HepG2 (cell line): ENCODE measurements at regions not wholly inside any gene's neighbourhood (a gene's known extent, or its start where the extent isn't known, plus 50 kb on each side); places are given as distances from the start of the nearest gene placed in this dataset.

Experiments
- ASH2L ChIP-seq: fragments of 300-600, 200-600 bp; sonication (generic); IDR thresholded peaks from 2 replicates; pipeline ENCODE4 v1.7.0; 2017; ENCODE audit warnings: low read depth, mild to moderate bottlenecking, moderate library complexity, mixed read lengths, low read length; ENCODE audit not compliant: insufficient read length
- ATF5 ChIP-seq: sonication (generic); formaldehyde crosslinking; IDR thresholded peaks from 2 replicates; pipeline ENCODE4 v1.4.0; 2020; ENCODE audit warnings: mild to moderate bottlenecking, low read depth, missing genetic modification reagents
- HOXA7 ChIP-seq: sonication (generic); formaldehyde crosslinking; IDR thresholded peaks from 2 replicates; pipeline ENCODE4 v1.8.1; 2022; ENCODE audit warnings: mild to moderate bottlenecking, missing genetic modification reagents, moderate library complexity
- JUND ChIP-seq: sonication (generic); formaldehyde crosslinking; IDR thresholded peaks from 2 replicates; pipeline ENCODE4 v1.8.0; 2022; ENCODE audit warnings: mild to moderate bottlenecking, missing genetic modification reagents
- MBNL3 ChIP-seq: fragments of 250-450 bp; sonication (Bioruptor Pico); conservative IDR thresholded peaks from 2 replicates; pipeline ENCODE4 v1.8.0; 2022; ENCODE audit warnings: mild to moderate bottlenecking, inconsistent platforms
- PHF5A ChIP-seq: IDR thresholded peaks from one replicate; pipeline ENCODE4 v1.6.1; 2018; ENCODE audit warnings: low read depth, missing genetic modification reagents; ENCODE audit not compliant: unreplicated experiment
- PPARG ChIP-seq: conservative IDR thresholded peaks from 2 replicates; pipeline ENCODE4 v1.6.1; 2016; ENCODE audit warnings: missing biosample characterization, missing genetic modification reagents
- SKIL ChIP-seq: sonication (generic); formaldehyde crosslinking; IDR thresholded peaks from 2 replicates; pipeline ENCODE4 v1.8.0; 2022; ENCODE audit warnings: missing genetic modification reagents, mild to moderate bottlenecking, moderate library complexity, borderline replicate concordance
- SYNCRIP ChIP-seq: fragments of 200-400 bp; formaldehyde crosslinking; IDR thresholded peaks from 2 replicates; pipeline ENCODE4 v1.6.1; 2018; ENCODE audit warnings: mild to moderate bottlenecking, low read depth, low read length; ENCODE audit not compliant: insufficient read depth
- TEAD2 ChIP-seq: sonication (generic); formaldehyde crosslinking; IDR thresholded peaks from 2 replicates; pipeline ENCODE4 v1.9.0; 2021; ENCODE audit warnings: missing genetic modification reagents
- ZMYM3 ChIP-seq: sonication (generic); formaldehyde crosslinking; IDR thresholded peaks from 2 replicates; pipeline ENCODE4 v1.5.1; 2020; ENCODE audit warnings: mild to moderate bottlenecking, missing genetic modification reagents
- ZMYM4 ChIP-seq: sonication (generic); formaldehyde crosslinking; IDR thresholded peaks from 2 replicates; pipeline ENCODE4 v1.8.1; 2023; ENCODE audit warnings: mild to moderate bottlenecking, missing genetic modification reagents
- ZNF121 ChIP-seq: sonication (generic); formaldehyde crosslinking; IDR thresholded peaks from 2 replicates; pipeline ENCODE4 v1.5.0; 2020; ENCODE audit warnings: mild to moderate bottlenecking, missing genetic modification reagents
- ZNF138 ChIP-seq: sonication (generic); formaldehyde crosslinking; IDR thresholded peaks from 2 replicates; pipeline ENCODE4 v1.5.0; 2020; ENCODE audit warnings: mild to moderate bottlenecking, low read depth, missing genetic modification reagents
- ZNF460 ChIP-seq: sonication (generic); formaldehyde crosslinking; IDR thresholded peaks from 2 replicates; pipeline ENCODE4 v1.5.1; 2020; ENCODE audit warnings: missing genetic modification reagents, mild to moderate bottlenecking, borderline replicate concordance
- ZNF484 ChIP-seq: sonication (generic); formaldehyde crosslinking; IDR thresholded peaks from 2 replicates; pipeline ENCODE4 v1.5.1; 2020; ENCODE audit warnings: mild to moderate bottlenecking, low read depth, missing genetic modification reagents, borderline replicate concordance
- ZNF589 ChIP-seq: sonication (generic); formaldehyde crosslinking; conservative IDR thresholded peaks from 2 replicates; pipeline ENCODE4 v1.8.0; 2022; ENCODE audit warnings: mild to moderate bottlenecking, moderate library complexity, missing genetic modification reagents
- ZNF609 ChIP-seq: sonication (generic); formaldehyde crosslinking; IDR thresholded peaks from 2 replicates; pipeline ENCODE4 v1.4.0; 2020; ENCODE audit warnings: mild to moderate bottlenecking, missing genetic modification reagents, borderline replicate concordance

GRCh38 chr17:72413077-72414031, 292.5 kb downstream of the SOX9 start (continued):
- TF ChIP-seq SYNCRIP (no peak), ZMYM3 (CRISPR knock-in tag) (peak; percentile 93), MBNL3 (CRISPR knock-in tag) (no peak), ZMYM4 (CRISPR knock-in tag) (peak; percentile 89), SKIL (CRISPR knock-in tag) (peak; percentile 96), ZNF121 (CRISPR knock-in tag) (peak; percentile 74; the same call in 1 of the 2 replicates), ZNF484 (CRISPR knock-in tag) (no peak), PHF5A (CRISPR knock-in tag) (peak; percentile 97), ASH2L (peak; percentile 86), HOXA7 (CRISPR knock-in tag) (no peak), ATF5 (no peak; the same call in 1 of the 2 replicates), ZNF609 (CRISPR knock-in tag) (peak; percentile 99), ZNF138 (CRISPR knock-in tag) (peak; percentile 86; the same call in 1 of the 2 replicates), TEAD2 (0 out of 2 replicates have a peak, but pooled peaks have one; percentile 53), JUND (peak; percentile 73), ZNF589 (CRISPR knock-in tag) (peak; percentile 94; the same call in 1 of the 2 replicates), PPARG (CRISPR knock-in tag) (peak; percentile 98), ZNF460 (CRISPR knock-in tag) (peak; percentile 66; the same call in 1 of the 2 replicates)
